BLaER1 treated with 17β-estradiol and CSF1 and Interleukin-3, amounts not matched to agents 10 nM and 100 nM (cell line): ENCODE measurements at regions not wholly inside any gene's neighbourhood (a gene's known extent, or its start where the extent isn't known, plus 50 kb on each side); places are given as distances from the start of the nearest gene placed in this dataset.
"Not testable (repeated sequence)": the region's sequence is repeated elsewhere in the genome, so short reads cannot be mapped to it uniquely, and the experiment has no call there.

ENCODE experiments used
- H3K27ac ChIP-seq, 11 experiments: shearing (Covaris generic); formaldehyde crosslinking; 2 replicates each; pipeline ENCODE4 v1.8.1; 2022
- H3K27me3 ChIP-seq, 11 experiments: shearing (Covaris generic); formaldehyde crosslinking; 2 replicates each; pipeline ENCODE4 v1.8.1; 2022
- H3K36me3 ChIP-seq, 11 experiments: shearing (Covaris generic); formaldehyde crosslinking; 2 replicates each; pipeline ENCODE4 v1.8.1; 2022
- H3K4me1 ChIP-seq, 10 experiments: shearing (Covaris generic); formaldehyde crosslinking; 2 replicates each; pipeline ENCODE4 v1.8.1; 2022
- H3K4me2 ChIP-seq, 11 experiments: shearing (Covaris generic); formaldehyde crosslinking; 2 replicates each; pipeline ENCODE4 v1.8.1; 2022
- H3K4me3 ChIP-seq, 10 experiments: shearing (Covaris generic); formaldehyde crosslinking; 2 replicates each; pipeline ENCODE4 v1.8.1; 2022
- H3K9ac ChIP-seq, 11 experiments: shearing (Covaris generic); formaldehyde crosslinking; 2 replicates each; pipeline ENCODE4 v1.8.1; 2022
- H3K9me3 ChIP-seq, 11 experiments: shearing (Covaris generic); formaldehyde crosslinking; replicated peaks in 1 of 11; 2 replicates each; pipeline ENCODE4 v1.8.1; 2022
- H4K20me1 ChIP-seq, 11 experiments: shearing (Covaris generic); formaldehyde crosslinking; 2 replicates each; pipeline ENCODE4 v1.8.1; 2022
- Cebpa-rat ChIP-seq, 11 experiments: shearing (Covaris generic); IDR thresholded peaks; 2 replicates each; pipeline ENCODE4 v1.8.1; 2022

DNA sequence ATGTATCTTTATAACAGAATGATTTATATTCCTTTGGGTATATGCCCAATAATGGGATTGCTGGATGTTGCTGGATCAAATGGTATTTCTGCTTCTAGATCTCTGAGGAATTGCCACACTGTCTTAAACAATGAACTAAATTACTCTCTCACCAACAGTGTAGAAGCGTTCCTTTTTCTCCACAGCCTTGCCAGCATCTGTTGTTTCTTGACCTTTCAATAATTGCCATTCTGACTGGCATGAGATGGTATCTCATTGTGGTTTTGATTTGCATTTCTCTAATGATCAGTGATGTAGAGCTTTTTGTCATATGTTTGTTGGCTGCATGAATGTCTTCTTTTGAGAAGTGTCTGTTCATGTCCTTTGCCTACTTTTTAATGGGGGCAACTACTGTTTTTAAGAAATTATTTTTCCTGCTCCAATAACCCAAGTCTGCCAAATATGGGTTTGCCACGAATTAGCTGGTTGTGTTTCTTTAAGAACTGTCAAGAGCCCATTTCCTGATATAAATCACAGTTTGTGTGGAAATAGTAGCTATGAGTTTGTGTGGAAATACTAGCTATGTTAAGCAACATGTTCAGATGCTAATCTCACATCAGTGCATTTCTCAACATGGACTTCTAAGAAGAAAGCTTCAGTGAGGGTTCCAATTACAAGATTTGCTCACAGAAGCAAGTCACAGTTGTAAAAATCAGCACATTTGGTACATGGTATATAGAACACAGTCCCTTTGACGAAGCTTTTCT, 259.4 kb downstream of the ANAPC1 start:
- Histone ChIP-seq H3K9ac (no peak overlapping the region), H3K27ac (no peak overlapping the region)

GRCh38 chr2:111625157-111625537, 258.8 kb downstream of the ANAPC1 start:
- Histone ChIP-seq H3K4me2 (peak overlapping the region in 1 of 11 experiments; percentile 13; a peak in 1 of 22 replicates), H3K9me3 (peaks cover 25 to 38% (median 30%) of the 10 kb centered on the region in 11 experiments), H3K27ac (peak overlapping the region in 1 of 11 experiments; percentile 12; a peak in 1 of 22 replicates)
- not testable (repeated sequence) for H3K4me1 ChIP-seq, H4K20me1 ChIP-seq, H3K9ac ChIP-seq, H3K36me3 ChIP-seq, H3K27me3 ChIP-seq, H3K4me3 ChIP-seq

More for the DNA sequence above, 259.4 kb downstream of the ANAPC1 start:
- Histone ChIP-seq H3K27me3 (no peaks in the 10 kb centered on the region), H3K4me1 (peaks cover 0 to 9% (median 0%) of the 10 kb centered on the region in 10 experiments; a peak in 1 of 20 replicates), H3K36me3 (no peaks in the 10 kb centered on the region), H4K20me1 (no peaks in the 10 kb centered on the region), H3K4me3 (no peak overlapping the region), H3K4me2 (peak overlapping the region in 1 of 11 experiments; percentile 13; a peak in 2 of 22 replicates), H3K9me3 (peaks cover 19 to 32% (median 24%) of the 10 kb centered on the region in 11 experiments)
- TF ChIP-seq Cebpa-rat (IDR thresholded peaks at IDR 0.05), result no peak

- Histone ChIP-seq H3K27ac (no peak overlapping the region; a peak in 1 of 22 replicates), H3K4me3 (no peak overlapping the region), H3K9ac (no peak overlapping the region), H3K27me3 (no peaks in the 10 kb centered on the region), H3K9me3 (peaks cover 32 to 49% (median 38%) of the 10 kb centered on the region in 11 experiments), H3K4me1 (peaks cover 0 to 9% (median 0%) of the 10 kb centered on the region in 10 experiments; a peak in 1 of 20 replicates), H3K36me3 (no peaks in the 10 kb centered on the region), H3K4me2 (no peak overlapping the region), H4K20me1 (no peaks in the 10 kb centered on the region)
- TF ChIP-seq Cebpa-rat (IDR thresholded peaks at IDR 0.05), result no peak
Measured at GRCh38 chr2:111626037-111626864, 257.7 kb downstream of the ANAPC1 start.

DNA sequence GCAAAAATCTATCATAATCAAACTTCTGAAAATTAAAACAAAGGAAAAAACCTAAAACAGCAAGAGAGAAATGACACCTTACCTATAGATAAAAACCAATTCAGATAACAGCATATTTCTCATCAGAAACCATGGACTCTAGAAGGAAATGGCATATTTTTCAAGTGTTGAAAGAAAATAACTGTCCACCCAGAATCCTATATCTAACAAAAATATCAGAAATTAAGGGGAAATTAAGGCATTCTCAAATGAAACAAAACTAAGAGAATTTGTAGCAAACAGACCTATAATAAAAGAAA, 257.2 kb downstream of the ANAPC1 start:
- H3K9me3 ChIP-seq, result peaks cover 32 to 50% (median 38%) of the 10 kb centered on the region in 11 experiments
- TF ChIP-seq Cebpa-rat (IDR thresholded peaks at IDR 0.05), result no peak
- peaks cover 0 to 9% (median 0%) of the 10 kb centered on the region in 10 experiments; a peak in 1 of 20 replicates for H3K4me1 ChIP-seq
- H3K9ac ChIP-seq, result no peak overlapping the region
- no peak overlapping the region for H3K4me2 ChIP-seq
- H3K36me3 ChIP-seq, result no peaks in the 10 kb centered on the region
- no peak overlapping the region for H3K4me3 ChIP-seq
- no peaks in the 10 kb centered on the region for H4K20me1 ChIP-seq
- no peak overlapping the region for H3K27ac ChIP-seq
- no peaks in the 10 kb centered on the region for H3K27me3 ChIP-seq

DNA sequence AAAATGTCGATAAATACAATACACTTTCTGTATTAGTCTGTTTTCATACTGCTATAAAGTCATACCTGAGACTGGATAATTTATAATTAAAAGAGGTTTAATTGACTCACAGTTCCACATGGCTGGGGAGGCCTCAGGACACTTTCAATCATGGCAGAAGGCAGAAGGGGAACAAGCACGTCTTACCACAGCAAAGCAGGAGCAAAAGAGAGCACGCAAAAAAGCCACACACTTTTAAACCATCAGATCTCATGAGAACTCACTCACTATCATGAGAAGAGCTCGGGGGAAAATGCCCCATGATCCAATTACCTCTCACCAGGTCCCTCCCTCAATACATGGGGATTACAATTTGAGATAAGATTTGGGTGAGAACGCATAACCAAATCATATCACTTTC, 256.7 kb downstream of the ANAPC1 start:
- Histone ChIP-seq H3K9me3 (peaks cover 32 to 50% (median 38%) of the 10 kb centered on the region in 11 experiments), H3K9ac (no peak overlapping the region), H3K27ac (no peak overlapping the region), H3K4me1 (peaks cover 0 to 9% (median 0%) of the 10 kb centered on the region in 10 experiments; a peak in 1 of 20 replicates), H3K27me3 (no peaks in the 10 kb centered on the region), H3K36me3 (no peaks in the 10 kb centered on the region), H4K20me1 (no peaks in the 10 kb centered on the region), H3K4me3 (no peak overlapping the region), H3K4me2 (no peak overlapping the region)
- TF ChIP-seq Cebpa-rat (IDR thresholded peaks at IDR 0.05), result no peak

GRCh38 chr2:111628221-111628620, 255.8 kb downstream of the ANAPC1 start:
- H3K4me2 ChIP-seq, result no peak overlapping the region
- H3K9me3 ChIP-seq, result peaks cover 32 to 50% (median 38%) of the 10 kb centered on the region in 11 experiments
- H3K4me1 ChIP-seq, result peaks cover 0 to 18% (median 0%) of the 10 kb centered on the region in 10 experiments; a peak in 5 of 20 replicates
- H3K27me3 ChIP-seq, result no peaks in the 10 kb centered on the region
- no peak overlapping the region for H3K27ac ChIP-seq
- TF ChIP-seq Cebpa-rat (IDR thresholded peaks at IDR 0.05), result no peak
- H4K20me1 ChIP-seq, result no peaks in the 10 kb centered on the region
- H3K4me3 ChIP-seq, result no peak overlapping the region
- no peaks in the 10 kb centered on the region for H3K36me3 ChIP-seq
- no peak overlapping the region for H3K9ac ChIP-seq

DNA sequence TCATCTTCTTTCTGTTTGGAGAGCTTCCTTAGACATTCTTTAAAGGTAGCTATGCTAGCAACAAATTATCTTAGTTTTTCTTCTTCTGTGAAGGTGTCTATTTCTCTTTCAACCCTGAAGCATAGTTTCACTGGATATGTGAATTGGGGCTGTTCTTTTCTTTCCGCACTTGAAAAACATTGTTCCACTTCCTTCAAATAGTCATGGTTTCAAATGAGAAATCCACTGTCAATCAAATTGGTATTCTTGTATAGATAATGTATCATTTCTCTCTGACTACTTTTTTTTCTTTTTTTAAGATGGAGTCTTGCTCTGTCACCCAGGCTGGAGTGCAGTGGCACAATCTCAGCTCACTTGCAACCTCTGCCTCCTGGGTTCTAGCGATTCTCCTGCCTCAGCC, 254.0 kb downstream of the ANAPC1 start:
- no peak for TF ChIP-seq Cebpa-rat (IDR thresholded peaks at IDR 0.05)
- Histone ChIP-seq H4K20me1 (no peaks in the 10 kb centered on the region), H3K9me3 (peaks cover 32 to 50% (median 38%) of the 10 kb centered on the region in 11 experiments), H3K4me3 (no peak overlapping the region), H3K36me3 (no peaks in the 10 kb centered on the region), H3K4me2 (no peak overlapping the region), H3K27me3 (no peaks in the 10 kb centered on the region), H3K4me1 (peaks cover 0 to 12% (median 0%) of the 10 kb centered on the region in 10 experiments; a peak in 5 of 20 replicates), H3K27ac (no peak overlapping the region), H3K9ac (no peak overlapping the region)

DNA sequence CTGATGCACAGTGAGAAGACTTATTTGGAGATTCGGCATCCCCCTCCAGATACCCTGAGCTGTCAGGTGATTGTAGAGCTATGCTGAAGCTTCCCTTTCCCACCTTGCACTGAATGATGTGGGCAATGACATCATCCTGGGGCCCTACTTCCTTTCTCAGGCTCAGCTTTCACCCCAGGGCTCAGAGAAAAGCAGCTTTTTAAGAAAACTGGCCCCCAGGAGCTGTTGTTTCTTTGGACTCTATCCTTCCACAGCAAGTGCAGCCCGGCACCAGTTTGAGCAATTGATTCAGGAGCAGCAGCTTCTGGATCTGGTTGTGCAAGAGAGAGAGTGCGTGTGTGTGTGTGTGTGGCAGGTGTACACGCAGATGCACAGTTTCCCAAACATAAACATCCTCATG, 251.3 kb downstream of the ANAPC1 start:
- Histone ChIP-seq H3K9ac (no peak overlapping the region), H3K27ac (no peak overlapping the region)
- no peak for TF ChIP-seq Cebpa-rat (IDR thresholded peaks at IDR 0.05)

DNA sequence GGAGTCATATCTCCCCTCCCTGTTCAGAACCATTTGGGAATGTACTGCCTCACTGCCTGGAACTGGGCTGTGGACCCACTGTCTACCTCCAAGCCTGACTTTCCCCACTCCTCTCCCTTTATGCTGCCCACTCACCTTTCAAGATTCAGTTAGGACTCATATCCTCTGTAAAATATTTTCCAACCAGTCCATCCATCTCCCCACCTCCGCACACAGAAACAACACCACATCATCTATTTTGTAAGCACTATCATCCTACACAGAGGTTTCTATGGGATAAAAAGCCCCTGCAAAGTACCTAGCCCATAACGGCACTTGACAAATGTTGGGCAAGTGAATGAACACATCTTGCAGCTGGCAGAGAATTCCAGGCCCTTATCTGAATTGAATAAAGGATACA, 250.8 kb downstream of the ANAPC1 start:
- peaks cover 0 to 8% (median 0%) of the 10 kb centered on the region in 10 experiments; a peak in 5 of 20 replicates for H3K4me1 ChIP-seq
- no peak overlapping the region for H3K9ac ChIP-seq
- no peak for TF ChIP-seq Cebpa-rat (IDR thresholded peaks at IDR 0.05)
- no peaks in the 10 kb centered on the region for H3K36me3 ChIP-seq
- H3K9me3 ChIP-seq, result peaks cover 26 to 42% (median 34%) of the 10 kb centered on the region in 11 experiments
- no peaks in the 10 kb centered on the region for H3K27me3 ChIP-seq
- H4K20me1 ChIP-seq, result no peaks in the 10 kb centered on the region
- peak overlapping the region in 1 of 11 experiments; percentile 45; a peak in 2 of 22 replicates for H3K4me2 ChIP-seq
- no peak overlapping the region for H3K27ac ChIP-seq
- no peak overlapping the region for H3K4me3 ChIP-seq

More for the DNA sequence above, 251.3 kb downstream of the ANAPC1 start:
- peaks cover 31 to 42% (median 37%) of the 10 kb centered on the region in 11 experiments for H3K9me3 ChIP-seq
- H3K4me3 ChIP-seq, result no peak overlapping the region
- H4K20me1 ChIP-seq, result no peaks in the 10 kb centered on the region
- peak overlapping the region in 2 of 11 experiments; percentile 24 to 45; a peak in 3 of 22 replicates for H3K4me2 ChIP-seq
- H3K27me3 ChIP-seq, result no peaks in the 10 kb centered on the region
- peaks cover 0 to 8% (median 0%) of the 10 kb centered on the region in 10 experiments; a peak in 5 of 20 replicates for H3K4me1 ChIP-seq
- no peaks in the 10 kb centered on the region for H3K36me3 ChIP-seq
